ENCODE measurements at regions not wholly inside any gene's neighbourhood (a gene's known extent, or its start where the extent isn't known, plus 50 kb on each side); places are given as distances from the start of the nearest gene placed in this dataset.

GRCh38 chr4:24131954-24132673, 242.3 kb upstream of the PPARGC1A start:
- no peak for TF ChIP-seq CTCF (conservative IDR thresholded peaks at IDR 0.05; ENCODE audit: low read length)
- TF ChIP-seq EZH2phosphoT487 (IDR thresholded peaks at IDR 0.05; ENCODE audit: borderline replicate concordance, low read depth, low read length): no peak
